Uterus (tissue), 3 donors: ENCODE measurements at regions not wholly inside any gene's neighbourhood (a gene's known extent, or its start where the extent isn't known, plus 50 kb on each side); places are given as distances from the start of the nearest gene placed in this dataset.

Experiments used
- DNase-seq, 2 donors: peaks; one replicate each; pipeline ENCODE4 v3.0.0-alpha.2; 2019 to 2020
- H3K27ac ChIP-seq, 2 donors: fragments of 200-600 bp; sonication (generic); 1 replicate in 1 of 2; 2 replicates in 1 of 2; pipeline ENCODE4 v1.5.1; 2016 to 2018
- H3K27me3 ChIP-seq, 2 donors: fragments of 200-600 bp; sonication (generic); one replicate each; pipeline ENCODE4 v1.5.1; 2018 to 2019; ENCODE audit warnings: control low read depth in 1 of 2
- H3K36me3 ChIP-seq, 2 donors: fragments of 200-600 bp; sonication (generic); one replicate each; pipeline ENCODE4 v1.5.1; 2019; ENCODE audit warnings: control low read depth in 1 of 2
- H3K4me1 ChIP-seq, 2 donors: fragments of 200-600 bp; sonication (generic); one replicate each; pipeline ENCODE4 v1.5.1; 2018 to 2019; ENCODE audit warnings: control low read depth in 1 of 2
- H3K4me3 ChIP-seq, 2 donors: fragments of 200-600 bp; sonication (generic); 1 replicate in 1 of 2; 2 replicates in 1 of 2; pipeline ENCODE4 v1.5.1; 2018 to 2019; ENCODE audit warnings: mild to moderate bottlenecking in 1 of 2
- H3K9me3 ChIP-seq, 2 donors: fragments of 200-600 bp; sonication (generic); one replicate each; pipeline ENCODE4 v1.5.1; 2019; ENCODE audit warnings: control low read depth in 1 of 2
- CTCF ChIP-seq, 4 experiments: fragments of 200-600 bp in 2 of 4; fragments of 450-650 bp in 2 of 4; sonication (generic) in 2 of 4; IDR thresholded peaks; one replicate each; pipeline ENCODE4 v1.5.1; 2016 to 2019; ENCODE audit warnings: antibody characterized with exemption in 4 of 4, mild to moderate bottlenecking in 2 of 4, moderate library complexity in 1 of 4
- POLR2A ChIP-seq, 2 donors: fragments of 450-650 bp; IDR thresholded peaks; one replicate each; pipeline ENCODE4 v1.6.1; 2016; ENCODE audit warnings: antibody characterized with exemption in 2 of 2, mild to moderate bottlenecking in 1 of 2, moderate library complexity in 1 of 2
- intact Hi-C: fragments of 100-400 bp; cut with DNase I; formaldehyde crosslinking; loops from one replicate; pipeline ENCODE4 v1.15.1; 2023; ENCODE audit warnings: low total_unique reads
- donor health status: DM: yes; HTN: yes; CAD: no.

DNA sequence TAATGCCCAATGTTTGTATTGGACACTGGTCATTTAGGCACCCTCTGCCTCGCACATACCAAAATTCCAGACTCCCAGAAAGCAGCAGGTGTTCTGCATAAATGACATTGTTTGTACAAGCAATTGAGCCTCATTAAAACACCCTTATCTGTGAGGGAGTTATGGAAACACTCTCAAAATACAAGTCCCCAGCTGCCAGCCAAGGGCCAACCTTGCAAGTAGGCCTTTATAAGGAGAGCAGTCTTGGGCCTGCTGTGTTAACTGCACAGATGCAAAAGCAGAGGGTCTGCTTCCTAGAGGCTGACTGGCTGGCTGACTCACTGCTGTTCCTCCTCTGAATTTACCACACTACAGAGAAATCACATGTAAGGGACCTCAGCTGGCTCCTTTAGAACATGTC lies 150.4 kb upstream of the HMGN3 start:
- TF ChIP-seq POLR2A (IDR thresholded peaks at IDR 0.05) (no peak), CTCF (IDR thresholded peaks at IDR 0.05) (no peak)
- H3K27ac ChIP-seq = no peak overlapping the region
- no peaks in the 10 kb centered on the region for H3K9me3 ChIP-seq
- no peaks in the 10 kb centered on the region for H3K36me3 ChIP-seq
- no peak for DNase-seq
- H3K4me1 ChIP-seq = no peaks in the 10 kb centered on the region
- intact Hi-C loops = no loop called here
- no peaks in the 10 kb centered on the region for H3K27me3 ChIP-seq
- H3K4me3 ChIP-seq = no peak overlapping the region

- Histone ChIP-seq H3K4me3 (no peak overlapping the region), H3K9me3 (no peaks in the 10 kb centered on the region), H3K36me3 (no peaks in the 10 kb centered on the region), H3K4me1 (no peaks in the 10 kb centered on the region), H3K27me3 (no peaks in the 10 kb centered on the region), H3K27ac (no peak overlapping the region)
- no peak for DNase-seq
- TF ChIP-seq CTCF (IDR thresholded peaks at IDR 0.05) (no peak), POLR2A (IDR thresholded peaks at IDR 0.05) (no peak)
- intact Hi-C loops = no loop called here
Measured at GRCh38 chr6:79378957-79379356, 144.5 kb upstream of the HMGN3 start.

DNA sequence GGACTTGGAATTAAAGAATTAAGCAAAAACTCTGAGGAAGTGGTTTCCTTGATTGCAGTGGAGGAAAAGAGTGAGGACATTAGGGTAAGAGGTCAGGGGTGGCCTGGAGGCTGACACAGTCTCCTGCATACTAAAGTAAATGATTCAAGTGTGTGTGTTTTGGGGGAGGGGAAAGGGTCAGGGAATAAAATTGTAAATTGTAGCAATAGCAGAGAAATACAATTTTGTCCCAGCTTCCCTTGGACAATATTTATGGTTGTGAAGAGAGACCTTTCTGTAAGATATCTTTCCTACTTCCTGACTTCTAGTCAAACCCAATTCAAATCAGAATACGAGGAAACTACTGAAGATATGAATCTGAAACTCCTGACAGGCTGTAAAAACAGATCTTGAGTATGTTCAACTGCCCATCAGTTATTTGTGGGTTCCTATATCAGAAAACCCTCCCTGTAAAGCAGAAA lies 143.4 kb upstream of the HMGN3 start:
- Histone ChIP-seq H3K36me3 (no peaks in the 10 kb centered on the region), H3K4me1 (no peaks in the 10 kb centered on the region), H3K9me3 (no peaks in the 10 kb centered on the region), H3K27ac (no peak overlapping the region), H3K27me3 (no peaks in the 10 kb centered on the region), H3K4me3 (no peak overlapping the region)
- intact Hi-C loops = no loop called here
- no peak for DNase-seq
- TF ChIP-seq POLR2A (IDR thresholded peaks at IDR 0.05) (no peak), CTCF (IDR thresholded peaks at IDR 0.05) (no peak)

DNA sequence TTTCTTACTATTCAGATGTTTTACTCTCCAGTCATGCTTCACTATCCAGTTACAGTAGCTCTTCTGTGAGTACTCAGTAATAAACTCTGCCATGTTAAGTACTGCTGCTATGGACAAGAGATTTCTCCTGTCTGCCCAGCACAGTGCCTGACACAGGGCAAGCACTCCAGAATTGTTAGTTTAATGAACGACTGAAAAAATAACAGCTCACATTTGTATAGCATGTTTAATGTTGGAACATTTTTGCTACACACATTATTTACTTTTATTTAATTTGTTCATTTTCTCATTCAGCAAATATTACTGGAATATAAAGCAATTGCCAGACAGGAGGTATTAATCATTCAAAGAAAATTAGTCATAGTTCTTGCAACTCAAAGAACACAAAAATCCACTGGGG lies 142.6 kb upstream of the HMGN3 start:
- no peaks in the 10 kb centered on the region for H3K36me3 ChIP-seq
- intact Hi-C loops = no loop called here
- H3K4me1 ChIP-seq = no peaks in the 10 kb centered on the region
- TF ChIP-seq POLR2A (IDR thresholded peaks at IDR 0.05) (no peak), CTCF (IDR thresholded peaks at IDR 0.05) (no peak)
- H3K27me3 ChIP-seq = no peaks in the 10 kb centered on the region
- DNase-seq = no peak
- no peak overlapping the region for H3K27ac ChIP-seq
- no peak overlapping the region for H3K4me3 ChIP-seq
- H3K9me3 ChIP-seq = no peaks in the 10 kb centered on the region

DNA sequence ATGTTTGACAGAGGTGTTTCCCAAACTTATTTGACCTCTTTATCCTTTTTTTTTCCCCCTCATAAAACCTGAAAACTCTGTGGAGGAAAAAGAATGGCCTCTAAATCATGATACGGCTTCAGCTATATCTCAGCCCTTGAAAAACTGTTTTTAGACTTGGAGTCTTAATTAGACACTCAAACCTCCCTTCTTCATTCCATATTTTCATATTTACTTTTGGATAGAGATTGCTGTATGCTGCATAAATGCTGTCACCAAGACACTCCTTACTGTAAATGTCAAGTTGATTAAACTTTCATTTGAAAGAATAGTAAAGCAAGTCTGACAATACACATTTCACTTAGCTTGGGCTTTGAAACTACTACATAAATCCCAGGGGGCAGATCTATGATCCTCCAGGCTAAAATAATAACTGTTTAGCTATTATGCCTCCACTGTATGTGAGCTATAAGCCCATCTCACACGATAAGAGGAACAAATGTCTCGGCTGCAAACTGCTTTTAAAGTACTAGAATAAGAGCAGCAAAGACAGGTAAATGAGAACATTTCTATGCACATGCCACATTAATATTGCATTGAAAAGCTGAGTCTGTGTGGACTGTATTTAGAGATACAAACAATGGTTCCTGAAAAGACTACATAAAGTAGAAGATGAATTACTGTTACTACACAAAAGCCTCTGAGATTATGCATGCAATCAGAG lies 141.3 kb upstream of the HMGN3 start:
- DNase-seq = no peak
- no peaks in the 10 kb centered on the region for H3K9me3 ChIP-seq
- H3K4me3 ChIP-seq = no peak overlapping the region
- intact Hi-C loops = no loop called here
- H3K27ac ChIP-seq = no peak overlapping the region
- no peaks in the 10 kb centered on the region for H3K36me3 ChIP-seq
- H3K4me1 ChIP-seq = no peaks in the 10 kb centered on the region
- TF ChIP-seq CTCF (IDR thresholded peaks at IDR 0.05) (no peak), POLR2A (IDR thresholded peaks at IDR 0.05) (no peak)
- no peaks in the 10 kb centered on the region for H3K27me3 ChIP-seq
